GM12878 (cell line): ENCODE measurements at regions not wholly inside any gene's neighbourhood (a gene's known extent, or its start where the extent isn't known, plus 50 kb on each side); places are given as distances from the start of the nearest gene placed in this dataset.

Experiments
- BCL11A ChIP-seq: IDR thresholded peaks from 2 replicates; pipeline ENCODE4 v1.6.1; 2011; ENCODE audit warnings: low read depth, low read length
- CBX5 ChIP-seq: sonication (generic); IDR thresholded peaks from 2 replicates; pipeline ENCODE4 v1.6.1; 2016; ENCODE audit warnings: low read depth, moderate library complexity, mild to moderate bottlenecking, inconsistent platforms
- CHD4 ChIP-seq: fragments of 200-600 bp; sonication (generic); IDR thresholded peaks from 2 replicates; pipeline ENCODE4 v1.6.1; 2016; ENCODE audit warnings: mild to moderate bottlenecking
- JUNB ChIP-seq: IDR thresholded peaks from 2 replicates; pipeline ENCODE4 v1.6.1; 2016; ENCODE audit warnings: antibody characterized with exemption, mild to moderate bottlenecking
- SPI1 ChIP-seq: IDR thresholded peaks from 2 replicates; pipeline ENCODE4 v1.6.1; 2011; ENCODE audit warnings: low read depth, mild to moderate bottlenecking, low read length, moderate library complexity, borderline replicate concordance; ENCODE audit not compliant: insufficient read depth
- SREBF2 ChIP-seq: IDR thresholded peaks from 2 replicates; pipeline ENCODE4 v1.6.1; 2012; ENCODE audit warnings: mild to moderate bottlenecking, low read length
- TF ChIP-seq, protein P1 (sequence below): fragments of 450-650 bp; IDR thresholded peaks from 2 replicates; pipeline ENCODE4 v1.6.1; 2014; ENCODE audit warnings: mild to moderate bottlenecking
- TF ChIP-seq, protein P2 (sequence below): fragments of 450-650 bp; IDR thresholded peaks from 2 replicates; pipeline ENCODE4 v1.6.1; 2018; ENCODE audit warnings: mild to moderate bottlenecking, low read depth, moderate library complexity; ENCODE audit not compliant: partially characterized antibody
- TF ChIP-seq, protein P3 (sequence below): fragments of 450-650 bp; IDR thresholded peaks from 2 replicates; pipeline ENCODE4 v1.6.1; 2017; ENCODE audit warnings: antibody characterized with exemption, mild to moderate bottlenecking, moderate library complexity

DNA sequence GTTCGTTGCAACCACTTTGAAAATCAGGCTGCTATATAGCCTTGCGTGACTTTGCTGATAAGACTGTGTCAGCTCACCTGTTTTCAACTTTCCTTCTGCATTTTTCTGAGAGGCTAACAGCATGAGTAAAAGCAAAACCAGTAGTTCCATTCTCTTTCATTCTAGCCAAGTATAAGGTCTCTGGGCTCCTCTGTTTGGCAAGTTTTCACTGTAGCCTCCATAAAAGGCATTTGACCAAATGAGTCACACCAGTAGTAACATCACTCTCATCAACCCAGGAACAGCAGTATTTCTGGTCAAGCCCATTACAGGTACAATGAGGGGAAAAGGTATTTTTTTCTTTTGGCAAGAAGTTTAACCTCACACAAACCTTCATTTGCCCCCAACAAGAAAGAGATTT, 1149.8 kb upstream of the MIR17HG start (continued):
- no peak for TF ChIP-seq SPI1
- TF ChIP-seq, protein P1, sequence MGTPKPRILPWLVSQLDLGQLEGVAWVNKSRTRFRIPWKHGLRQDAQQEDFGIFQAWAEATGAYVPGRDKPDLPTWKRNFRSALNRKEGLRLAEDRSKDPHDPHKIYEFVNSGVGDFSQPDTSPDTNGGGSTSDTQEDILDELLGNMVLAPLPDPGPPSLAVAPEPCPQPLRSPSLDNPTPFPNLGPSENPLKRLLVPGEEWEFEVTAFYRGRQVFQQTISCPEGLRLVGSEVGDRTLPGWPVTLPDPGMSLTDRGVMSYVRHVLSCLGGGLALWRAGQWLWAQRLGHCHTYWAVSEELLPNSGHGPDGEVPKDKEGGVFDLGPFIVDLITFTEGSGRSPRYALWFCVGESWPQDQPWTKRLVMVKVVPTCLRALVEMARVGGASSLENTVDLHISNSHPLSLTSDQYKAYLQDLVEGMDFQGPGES = no peak
- TF ChIP-seq, protein P2, sequence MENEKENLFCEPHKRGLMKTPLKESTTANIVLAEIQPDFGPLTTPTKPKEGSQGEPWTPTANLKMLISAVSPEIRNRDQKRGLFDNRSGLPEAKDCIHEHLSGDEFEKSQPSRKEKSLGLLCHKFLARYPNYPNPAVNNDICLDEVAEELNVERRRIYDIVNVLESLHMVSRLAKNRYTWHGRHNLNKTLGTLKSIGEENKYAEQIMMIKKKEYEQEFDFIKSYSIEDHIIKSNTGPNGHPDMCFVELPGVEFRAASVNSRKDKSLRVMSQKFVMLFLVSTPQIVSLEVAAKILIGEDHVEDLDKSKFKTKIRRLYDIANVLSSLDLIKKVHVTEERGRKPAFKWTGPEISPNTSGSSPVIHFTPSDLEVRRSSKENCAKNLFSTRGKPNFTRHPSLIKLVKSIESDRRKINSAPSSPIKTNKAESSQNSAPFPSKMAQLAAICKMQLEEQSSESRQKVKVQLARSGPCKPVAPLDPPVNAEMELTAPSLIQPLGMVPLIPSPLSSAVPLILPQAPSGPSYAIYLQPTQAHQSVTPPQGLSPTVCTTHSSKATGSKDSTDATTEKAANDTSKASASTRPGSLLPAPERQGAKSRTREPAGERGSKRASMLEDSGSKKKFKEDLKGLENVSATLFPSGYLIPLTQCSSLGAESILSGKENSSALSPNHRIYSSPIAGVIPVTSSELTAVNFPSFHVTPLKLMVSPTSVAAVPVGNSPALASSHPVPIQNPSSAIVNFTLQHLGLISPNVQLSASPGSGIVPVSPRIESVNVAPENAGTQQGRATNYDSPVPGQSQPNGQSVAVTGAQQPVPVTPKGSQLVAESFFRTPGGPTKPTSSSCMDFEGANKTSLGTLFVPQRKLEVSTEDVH = no peak
- TF ChIP-seq BCL11A = no peak
- TF ChIP-seq CBX5 = no peak
- TF ChIP-seq JUNB = no peak
- no peak for TF ChIP-seq CHD4
- TF ChIP-seq, protein P3, sequence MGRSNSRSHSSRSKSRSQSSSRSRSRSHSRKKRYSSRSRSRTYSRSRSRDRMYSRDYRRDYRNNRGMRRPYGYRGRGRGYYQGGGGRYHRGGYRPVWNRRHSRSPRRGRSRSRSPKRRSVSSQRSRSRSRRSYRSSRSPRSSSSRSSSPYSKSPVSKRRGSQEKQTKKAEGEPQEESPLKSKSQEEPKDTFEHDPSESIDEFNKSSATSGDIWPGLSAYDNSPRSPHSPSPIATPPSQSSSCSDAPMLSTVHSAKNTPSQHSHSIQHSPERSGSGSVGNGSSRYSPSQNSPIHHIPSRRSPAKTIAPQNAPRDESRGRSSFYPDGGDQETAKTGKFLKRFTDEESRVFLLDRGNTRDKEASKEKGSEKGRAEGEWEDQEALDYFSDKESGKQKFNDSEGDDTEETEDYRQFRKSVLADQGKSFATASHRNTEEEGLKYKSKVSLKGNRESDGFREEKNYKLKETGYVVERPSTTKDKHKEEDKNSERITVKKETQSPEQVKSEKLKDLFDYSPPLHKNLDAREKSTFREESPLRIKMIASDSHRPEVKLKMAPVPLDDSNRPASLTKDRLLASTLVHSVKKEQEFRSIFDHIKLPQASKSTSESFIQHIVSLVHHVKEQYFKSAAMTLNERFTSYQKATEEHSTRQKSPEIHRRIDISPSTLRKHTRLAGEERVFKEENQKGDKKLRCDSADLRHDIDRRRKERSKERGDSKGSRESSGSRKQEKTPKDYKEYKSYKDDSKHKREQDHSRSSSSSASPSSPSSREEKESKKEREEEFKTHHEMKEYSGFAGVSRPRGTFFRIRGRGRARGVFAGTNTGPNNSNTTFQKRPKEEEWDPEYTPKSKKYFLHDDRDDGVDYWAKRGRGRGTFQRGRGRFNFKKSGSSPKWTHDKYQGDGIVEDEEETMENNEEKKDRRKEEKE = no peak
- TF ChIP-seq SREBF2 = no peak
- TF ChIP-seq, all 136 proteins: peak for 0
